HG03280 (cell line): ENCODE measurements at regions not wholly inside any gene's neighbourhood (a gene's known extent, or its start where the extent isn't known, plus 50 kb on each side); places are given as distances from the start of the nearest gene placed in this dataset.
"Not testable (repeated sequence)": the region's sequence is repeated elsewhere in the genome, so short reads cannot be mapped to it uniquely, and the experiment has no call there.

Experiments used
- ATAC-seq: cut with Tn5 transposase; IDR thresholded peaks from one replicate; pipeline ENCODE4 v1.9.1; 2021; ENCODE audit warnings: mild to moderate bottlenecking, moderate library complexity; ENCODE audit not compliant: unreplicated experiment

GRCh38 chr2:75390169-75390568 lies 170.6 kb downstream of the EVA1A start:
- no peak for ATAC-seq

GRCh38 chr2:75389271-75389670 lies 171.5 kb downstream of the EVA1A start:
- no peak for ATAC-seq

- no peak for ATAC-seq
Observed at GRCh38 chr2:75381032-75381431, 179.7 kb downstream of the EVA1A start.

- no peak for ATAC-seq
Observed at GRCh38 chr2:75379476-75380210, 180.3 kb upstream of the TACR1 start.

- no peak for ATAC-seq
Observed at GRCh38 chr2:75375646-75376582, 176.6 kb upstream of the TACR1 start.

GRCh38 chr2:75374414-75374957 lies 175.2 kb upstream of the TACR1 start:
- ATAC-seq: not testable (repeated sequence)

- no peak for ATAC-seq
Observed at GRCh38 chr2:75367401-75367800, 168.1 kb upstream of the TACR1 start.

GRCh38 chr2:75361486-75361885 lies 162.2 kb upstream of the TACR1 start:
- ATAC-seq: no peak

GRCh38 chr2:75360945-75361344 lies 161.6 kb upstream of the TACR1 start:
- no peak for ATAC-seq

- ATAC-seq: no peak
Observed at GRCh38 chr2:75356865-75357264, 157.5 kb upstream of the TACR1 start.

GRCh38 chr2:75353131-75353530 lies 153.8 kb upstream of the TACR1 start:
- ATAC-seq: no peak

GRCh38 chr2:75348307-75348706 lies 149.0 kb upstream of the TACR1 start:
- no peak for ATAC-seq

- no peak for ATAC-seq
Observed at GRCh38 chr2:75344146-75344545, 144.8 kb upstream of the TACR1 start.

- peak; percentile 55 for ATAC-seq
Observed at GRCh38 chr2:75342504-75343175, 143.3 kb upstream of the TACR1 start.

GRCh38 chr2:75340560-75340959 lies 141.2 kb upstream of the TACR1 start:
- ATAC-seq: no peak

- no peak for ATAC-seq
Observed at GRCh38 chr2:75338461-75338860, 139.1 kb upstream of the TACR1 start.

GRCh38 chr2:75337619-75338018 lies 138.3 kb upstream of the TACR1 start:
- no peak for ATAC-seq

- ATAC-seq: no peak
Observed at GRCh38 chr2:75337016-75337415, 137.7 kb upstream of the TACR1 start.

GRCh38 chr2:75336451-75336850 lies 137.1 kb upstream of the TACR1 start:
- no peak for ATAC-seq

- ATAC-seq: no peak
Observed at GRCh38 chr2:75334076-75334475, 134.8 kb upstream of the TACR1 start.

- no peak for ATAC-seq
Observed at GRCh38 chr2:75333646-75334045, 134.3 kb upstream of the TACR1 start.
